IPS DF 6.9 (cell line): ENCODE measurements at regions not wholly inside any gene's neighbourhood (a gene's known extent, or its start where the extent isn't known, plus 50 kb on each side); places are given as distances from the start of the nearest gene placed in this dataset.

Experiments
- DNase-seq: peaks from one replicate; pipeline ENCODE4 v3.0.0-alpha.2; 2013; ENCODE audit warnings: low read depth, low spot score
- H3K27ac ChIP-seq: one replicate; pipeline ENCODE4 v1.5.1; 2013; ENCODE audit warnings: low read length, control low read depth
- H3K27me3 ChIP-seq: 2 replicates; pipeline ENCODE4 v1.6.1; 2013; ENCODE audit warnings: mild to moderate bottlenecking, low read length; ENCODE audit not compliant: control insufficient read depth, insufficient read depth
- H3K36me3 ChIP-seq: 2 replicates; pipeline ENCODE4 v1.6.1; 2013; ENCODE audit warnings: low read length; ENCODE audit not compliant: control insufficient read depth, insufficient read depth
- H3K4me1 ChIP-seq: 2 replicates; pipeline ENCODE4 v1.6.1; 2013; ENCODE audit warnings: low read length; ENCODE audit not compliant: control insufficient read depth, insufficient read depth
- H3K4me3 ChIP-seq: 2 replicates; pipeline ENCODE4 v1.5.1; 2013; ENCODE audit warnings: mild to moderate bottlenecking, low read length
- H3K9me3 ChIP-seq: 2 replicates; pipeline ENCODE4 v1.6.1; 2013; ENCODE audit warnings: low read length, inconsistent platforms; ENCODE audit not compliant: control insufficient read depth, insufficient read depth
- WGBS: extraction: QIAGEN DNeasy Blood & Tissue Kit; methylation state at CpG from one replicate; pipeline ENCODE4 v1.1.7; 2013; ENCODE audit warnings: mixed read lengths, missing lambda C conversion rate; ENCODE audit not compliant: insufficient read length, insufficient coverage; 5-methylcytosine and 5-hydroxymethylcytosine counted together

DNA sequence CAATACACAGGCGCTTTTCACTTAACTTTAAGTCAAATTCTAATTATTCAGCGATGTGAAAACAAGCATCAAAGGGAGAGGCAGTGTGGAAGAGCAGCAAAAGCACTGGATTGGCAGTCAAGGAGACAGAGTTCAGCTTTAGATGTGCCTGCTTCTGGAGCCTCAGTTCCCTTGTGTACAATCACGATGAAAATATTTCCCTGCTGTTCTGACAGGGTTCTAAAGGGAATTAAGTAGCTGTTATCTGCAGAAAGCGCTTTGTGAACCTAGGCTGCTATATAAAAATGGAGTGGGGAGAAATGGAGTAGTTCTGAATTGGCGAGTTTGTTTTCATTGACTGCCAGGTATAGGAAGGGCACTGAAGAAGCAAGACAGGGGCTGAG lies 237.8 kb upstream of the SP8 start:
- no peak for DNase-seq
- Histone ChIP-seq H3K4me1 (peaks cover 3% of the 10 kb centered on the region), H3K27ac (no peak overlapping the region), H3K36me3 (no peaks in the 10 kb centered on the region), H3K4me3 (no peak overlapping the region), H3K27me3 (no peaks in the 10 kb centered on the region), H3K9me3 (no peaks in the 10 kb centered on the region)
- no CpG with 5 or more reads among the region's 5 CpGs for WGBS

DNA sequence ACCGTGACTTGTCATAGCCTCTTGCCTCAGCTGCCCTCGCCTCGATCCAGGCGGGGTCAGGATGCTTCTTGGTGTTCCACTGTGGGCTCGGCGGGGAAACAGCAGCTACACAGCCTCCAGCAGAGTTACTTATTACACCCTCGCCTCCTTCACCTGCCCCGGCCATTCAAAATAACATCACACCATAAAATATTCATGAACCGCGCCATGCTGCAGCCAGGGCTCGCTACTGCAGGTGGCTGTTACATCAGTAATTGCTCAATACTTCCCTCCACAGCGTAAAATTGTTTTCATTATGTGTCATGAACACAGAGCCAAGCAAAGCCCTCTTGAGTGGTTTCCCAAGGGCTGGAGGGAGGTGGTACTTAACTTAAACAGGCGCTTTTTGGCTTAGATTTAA lies 241.5 kb upstream of the SP8 start:
- WGBS: no CpG with 5 or more reads among the region's 13 CpGs
- Histone ChIP-seq H3K27ac (no peak overlapping the region), H3K36me3 (no peaks in the 10 kb centered on the region), H3K4me1 (peaks cover 5% of the 10 kb centered on the region), H3K4me3 (no peak overlapping the region), H3K9me3 (no peaks in the 10 kb centered on the region), H3K27me3 (no peaks in the 10 kb centered on the region)
- DNase-seq: no peak

DNA sequence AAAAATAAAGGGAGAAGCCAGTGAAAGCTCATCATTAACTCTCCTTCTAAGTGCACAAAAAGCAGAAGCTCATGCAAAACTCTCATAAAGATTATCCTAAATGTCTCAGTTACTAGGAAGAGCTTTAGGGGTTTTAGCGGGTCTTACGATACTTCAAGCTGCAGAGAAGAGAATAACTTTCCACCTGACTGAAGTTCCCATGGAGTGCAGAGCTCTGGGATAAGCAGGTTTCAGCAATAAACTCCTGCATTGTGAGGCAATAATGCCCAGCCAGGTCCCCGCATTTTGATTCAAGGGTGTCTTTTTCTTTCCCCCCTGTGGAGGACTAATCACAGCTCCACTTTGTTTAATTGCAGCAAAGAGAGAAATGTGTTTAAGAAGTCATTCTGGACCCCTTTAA lies 241.9 kb upstream of the SP8 start:
- no peak for DNase-seq
- Histone ChIP-seq H3K4me3 (no peak overlapping the region), H3K27ac (no peak overlapping the region)

DNA sequence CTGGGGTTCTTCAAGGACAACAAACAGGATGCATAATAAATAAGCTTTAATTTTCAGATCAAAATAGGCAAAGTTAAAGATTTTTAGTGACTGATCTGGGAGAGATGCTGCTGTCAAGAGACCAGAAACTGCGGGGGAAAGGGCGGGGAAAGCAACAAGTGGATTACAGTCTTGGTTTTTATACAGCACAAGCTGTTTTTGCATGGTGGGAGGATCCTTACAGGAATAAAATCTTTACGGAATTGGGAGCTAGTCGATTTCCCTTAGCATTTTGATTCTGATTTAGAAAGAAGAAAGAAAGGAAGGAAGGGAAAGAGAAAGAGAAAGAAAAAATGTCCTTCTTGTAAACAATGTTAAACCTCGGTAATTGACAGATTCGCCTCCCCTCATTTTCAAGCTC lies 242.3 kb upstream of the SP8 start:
- H3K27ac ChIP-seq: no peak overlapping the region
- H3K4me1 ChIP-seq: peaks cover 5% of the 10 kb centered on the region
- DNase-seq: no peak
- no peaks in the 10 kb centered on the region for H3K9me3 ChIP-seq
- WGBS: no CpG with 5 or more reads among the region's 6 CpGs
- no peaks in the 10 kb centered on the region for H3K27me3 ChIP-seq
- H3K4me3 ChIP-seq: no peak overlapping the region
- H3K36me3 ChIP-seq: no peaks in the 10 kb centered on the region

More for the DNA sequence above, 241.9 kb upstream of the SP8 start:
- Histone ChIP-seq H3K27me3 (no peaks in the 10 kb centered on the region), H3K9me3 (no peaks in the 10 kb centered on the region), H3K36me3 (no peaks in the 10 kb centered on the region), H3K4me1 (peaks cover 5% of the 10 kb centered on the region)
- WGBS: no CpG with 5 or more reads among the region's 3 CpGs

DNA sequence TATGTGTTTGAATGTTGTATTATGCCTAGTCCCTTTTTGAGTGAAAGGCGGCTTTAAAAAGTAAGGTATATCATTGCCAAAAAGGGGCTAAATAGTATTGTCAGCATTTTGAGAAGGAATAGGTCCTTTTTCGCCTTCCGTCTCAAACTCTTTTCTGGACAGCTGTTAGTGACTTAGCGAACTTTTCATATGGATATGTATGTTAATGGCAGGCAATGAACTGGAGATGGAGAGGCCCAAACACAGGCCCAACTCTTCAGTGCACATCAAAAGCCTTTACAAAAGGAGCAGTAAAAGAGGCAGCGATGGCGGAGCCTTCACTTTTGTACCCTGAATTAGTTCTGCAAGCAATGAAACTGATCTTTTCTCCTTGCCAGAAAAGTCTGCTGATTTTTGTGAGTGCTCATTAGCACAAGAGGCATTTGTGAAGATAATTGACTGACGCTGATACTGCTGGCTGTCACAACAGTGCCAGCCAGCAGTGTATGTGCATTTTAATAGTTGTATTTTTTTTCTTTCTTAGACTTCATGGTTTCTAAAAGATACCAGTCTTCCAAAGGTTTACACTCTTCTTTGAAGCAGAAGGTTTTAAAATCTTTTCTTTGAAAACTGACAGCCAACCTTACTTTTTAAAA lies 243.7 kb upstream of the SP8 start:
- DNase-seq: peak; percentile 57
- no peaks in the 10 kb centered on the region for H3K27me3 ChIP-seq
- no peaks in the 10 kb centered on the region for H3K9me3 ChIP-seq
- H3K4me1 ChIP-seq: peaks cover 5% of the 10 kb centered on the region
- H3K4me3 ChIP-seq: no peak overlapping the region
- H3K36me3 ChIP-seq: no peaks in the 10 kb centered on the region
- H3K27ac ChIP-seq: no peak overlapping the region
- WGBS: no CpG with 5 or more reads among the region's 7 CpGs

DNA sequence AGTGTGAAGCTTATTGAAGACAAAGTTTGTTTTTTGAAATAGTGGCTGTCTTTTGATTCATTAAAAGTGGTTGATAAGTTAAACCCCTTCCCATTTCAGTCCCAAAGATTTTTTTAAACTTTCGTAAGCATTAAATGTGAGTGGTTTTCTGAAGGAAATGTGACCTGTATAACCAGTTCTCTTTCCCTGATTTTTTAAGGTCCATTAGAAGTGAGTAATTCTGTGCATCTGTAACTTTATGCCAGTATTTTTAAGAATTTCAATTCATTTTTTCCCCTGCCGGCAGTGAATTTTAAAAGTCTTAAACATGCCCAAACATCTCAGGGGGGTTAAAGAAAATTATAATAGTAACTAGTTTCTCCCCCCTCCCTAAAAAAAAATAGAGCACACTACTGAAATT lies 254.6 kb upstream of the SP8 start:
- Histone ChIP-seq H3K27ac (no peak overlapping the region), H3K27me3 (no peaks in the 10 kb centered on the region), H3K36me3 (no peaks in the 10 kb centered on the region), H3K9me3 (no peaks in the 10 kb centered on the region), H3K4me3 (no peak overlapping the region), H3K4me1 (no peaks in the 10 kb centered on the region)
- no peak for DNase-seq
- WGBS: no CpG with 5 or more reads among the region's 2 CpGs

DNA sequence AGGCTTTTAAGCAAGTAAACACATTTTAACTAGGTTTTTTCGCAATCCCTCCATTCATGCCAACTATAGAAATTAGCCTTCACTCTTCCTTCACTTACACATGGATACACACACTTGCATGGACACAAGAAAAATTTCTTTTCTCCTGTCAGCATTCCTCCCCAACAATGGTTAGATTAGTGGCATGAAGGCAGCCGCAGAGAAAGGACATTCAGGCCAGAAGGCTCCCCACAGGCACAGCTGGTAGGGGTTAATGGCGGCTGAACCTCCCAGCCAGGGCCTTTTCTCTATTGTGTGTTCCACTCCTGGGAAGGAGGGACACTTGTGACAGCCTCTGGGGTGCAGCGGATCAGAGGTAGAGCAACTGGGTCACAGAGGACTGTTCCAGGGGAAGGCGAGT lies 255.0 kb upstream of the SP8 start:
- Histone ChIP-seq H3K9me3 (no peaks in the 10 kb centered on the region), H3K27ac (no peak overlapping the region), H3K36me3 (no peaks in the 10 kb centered on the region), H3K4me1 (no peaks in the 10 kb centered on the region), H3K27me3 (no peaks in the 10 kb centered on the region), H3K4me3 (no peak overlapping the region)
- peak; percentile 33 for DNase-seq
- WGBS: no CpG with 5 or more reads among the region's 5 CpGs

DNA sequence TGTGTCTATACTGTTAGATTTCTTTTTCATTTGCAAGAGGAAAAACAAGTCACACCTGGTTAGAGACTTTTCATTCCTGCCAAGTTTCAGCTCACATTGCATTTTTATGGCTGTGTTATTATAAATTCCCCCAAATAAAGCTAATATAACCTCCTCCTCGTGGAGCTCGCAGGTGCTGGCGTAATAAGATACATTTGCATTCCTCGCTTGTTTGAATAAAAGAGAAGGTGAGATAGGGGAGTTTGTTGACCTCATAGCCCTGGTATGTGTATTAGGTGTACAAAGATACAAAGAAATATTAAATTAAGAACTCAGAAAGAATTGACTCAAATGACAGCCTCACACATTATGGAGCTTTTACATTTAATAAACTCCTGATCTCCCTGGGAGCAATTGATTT lies 257.7 kb upstream of the SP8 start:
- DNase-seq: no peak
- Histone ChIP-seq H3K9me3 (no peaks in the 10 kb centered on the region), H3K4me3 (no peak overlapping the region), H3K4me1 (no peaks in the 10 kb centered on the region), H3K36me3 (no peaks in the 10 kb centered on the region), H3K27me3 (no peaks in the 10 kb centered on the region), H3K27ac (no peak overlapping the region)
- no CpG with 5 or more reads among the region's 4 CpGs for WGBS

DNA sequence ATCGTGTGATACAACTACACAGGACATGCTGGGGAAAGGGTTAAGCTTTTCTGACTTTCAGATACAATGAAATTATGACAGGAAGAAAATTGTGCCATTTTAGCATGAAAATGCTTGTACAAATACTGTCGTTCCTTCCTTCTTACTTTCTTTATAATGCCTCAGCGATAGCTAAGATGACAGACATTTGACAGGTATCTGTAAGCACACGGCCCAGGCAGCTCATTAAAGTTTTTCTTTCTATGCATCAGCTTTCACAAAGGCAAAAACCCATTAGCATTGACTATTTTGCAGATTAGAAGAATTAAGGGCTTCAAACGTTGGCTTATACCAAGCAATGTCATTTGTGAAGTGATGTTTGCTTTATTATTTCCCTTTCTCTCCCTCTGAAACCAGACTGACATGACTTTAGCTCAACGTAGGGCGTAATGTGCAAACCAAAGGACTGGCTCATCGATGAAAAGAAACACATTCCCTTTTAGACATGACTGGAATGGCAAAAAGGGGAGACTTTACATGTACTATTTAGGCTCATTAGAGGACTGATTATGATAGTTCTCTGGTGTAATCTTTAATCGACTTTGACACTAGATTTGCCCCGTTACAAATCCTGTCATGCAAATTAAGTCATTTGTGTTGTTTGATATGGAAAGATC lies 258.4 kb upstream of the SP8 start:
- no peak overlapping the region for H3K27ac ChIP-seq
- DNase-seq: no peak
- no CpG with 5 or more reads among the region's 10 CpGs for WGBS
- H3K4me3 ChIP-seq: no peak overlapping the region
- H3K9me3 ChIP-seq: no peaks in the 10 kb centered on the region
- H3K4me1 ChIP-seq: no peaks in the 10 kb centered on the region
- H3K27me3 ChIP-seq: no peaks in the 10 kb centered on the region
- H3K36me3 ChIP-seq: no peaks in the 10 kb centered on the region

DNA sequence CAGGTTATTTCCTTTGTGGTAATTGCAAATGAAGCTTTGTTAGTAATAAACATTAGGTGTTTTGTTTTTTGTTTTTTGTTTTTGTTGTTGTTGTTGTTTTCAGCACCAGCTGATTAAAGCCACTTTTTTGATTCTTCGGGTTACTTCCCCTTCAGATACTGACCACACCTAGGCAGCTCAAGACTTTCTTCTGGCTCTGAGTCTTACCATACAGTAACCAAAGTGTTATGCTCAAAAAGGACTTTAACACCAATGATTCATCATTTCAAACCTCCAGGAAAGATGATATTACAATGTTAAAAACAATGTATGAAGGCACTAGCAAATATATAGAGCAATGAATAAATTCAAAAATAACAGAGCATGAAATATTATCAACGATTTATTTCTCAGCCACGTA lies 265.2 kb upstream of the SP8 start:
- no peaks in the 10 kb centered on the region for H3K27me3 ChIP-seq
- DNase-seq: no peak
- H3K4me3 ChIP-seq: no peak overlapping the region
- H3K36me3 ChIP-seq: no peaks in the 10 kb centered on the region
- no peaks in the 10 kb centered on the region for H3K4me1 ChIP-seq
- no peaks in the 10 kb centered on the region for H3K9me3 ChIP-seq
- no CpG with 5 or more reads among the region's 3 CpGs for WGBS
- H3K27ac ChIP-seq: no peak overlapping the region
